PC-9 (cell line): ENCODE measurements at regions not wholly inside any gene's neighbourhood (a gene's known extent, or its start where the extent isn't known, plus 50 kb on each side); places are given as distances from the start of the nearest gene placed in this dataset.

ENCODE experiments used
- BruUV-seq: library from RNA; stranded (reverse); fragments of 400-500 nt; replicated peaks from 2 replicates; lab custom pipeline; 2021; lab: Mats Ljungman, UMichigan
- CTCF ChIA-PET: fragments of 300-600 bp; sonication (Branson Sonifier 250); formaldehyde crosslinking; loops from one replicate; lab custom pipeline; 2022; ENCODE audit warnings: antibody characterized with exemption; lab: Charles Lee
- POLR2A ChIA-PET: fragments of 300-600 bp; sonication (Branson Sonifier 250); formaldehyde crosslinking; loops from one replicate; lab custom pipeline; 2022; ENCODE audit warnings: antibody characterized with exemption; ENCODE audit not compliant: unreplicated experiment; lab: Charles Lee
- DNase-seq, 2 experiments: peaks; one replicate each; pipeline versions ENCODE4 v3.0.0 to v3.0.0-alpha.2; 2015 to 2022; ENCODE audit warnings: mixed read lengths in 1 of 2
- H2AFZ ChIP-seq: fragments of 200-600 bp; sonication (generic); 2 replicates; pipeline ENCODE4 v1.8.1; 2017; ENCODE audit warnings: antibody characterized with exemption
- H3F3A ChIP-seq: fragments of 200-600 bp; sonication (generic); 2 replicates; pipeline ENCODE4 v1.8.1; 2017; ENCODE audit warnings: antibody characterized with exemption, mild to moderate bottlenecking, low read depth; ENCODE audit not compliant: insufficient read depth
- H3K27ac ChIP-seq: fragments of 200-600 bp; sonication (generic); 2 replicates; pipeline ENCODE4 v1.6.1; 2016; ENCODE audit warnings: mixed run types
- H3K27me3 ChIP-seq: fragments of 200-600 bp; sonication (generic); 2 replicates; pipeline ENCODE4 v1.6.1; 2016; ENCODE audit warnings: low read depth, mixed run types; ENCODE audit not compliant: insufficient read depth
- H3K36me3 ChIP-seq: fragments of 200-600 bp; sonication (generic); 2 replicates; pipeline ENCODE4 v1.6.1; 2016; ENCODE audit warnings: low read depth, mixed run types
- H3K4me1 ChIP-seq: fragments of 200-600 bp; sonication (generic); replicated peaks from 2 replicates; pipeline ENCODE4 v1.6.1; 2016; ENCODE audit warnings: mixed run types; ENCODE audit not compliant: insufficient read depth
- H3K4me2 ChIP-seq: fragments of 200-600 bp; sonication (generic); 2 replicates; pipeline ENCODE4 v1.6.1; 2017; ENCODE audit warnings: mixed run types
- H3K4me3 ChIP-seq: fragments of 200-600 bp; sonication (generic); 2 replicates; pipeline ENCODE4 v1.6.1; 2016; ENCODE audit warnings: mixed run types
- H3K79me2 ChIP-seq: fragments of 200-600 bp; sonication (generic); 2 replicates; pipeline ENCODE4 v1.6.1; 2017; ENCODE audit warnings: low read depth, mixed run types
- H3K9me2 ChIP-seq: fragments of 200-600 bp; sonication (generic); 2 replicates; pipeline ENCODE4 v1.8.1; 2017; ENCODE audit warnings: mild to moderate bottlenecking; ENCODE audit not compliant: insufficient read depth
- H3K9me3 ChIP-seq: fragments of 200-600 bp; sonication (generic); 2 replicates; pipeline ENCODE4 v1.8.1; 2016; ENCODE audit warnings: low read depth; ENCODE audit not compliant: insufficient read depth
- H4K20me1 ChIP-seq: fragments of 200-600 bp; sonication (generic); 2 replicates; pipeline ENCODE4 v1.8.1; 2017; ENCODE audit not compliant: insufficient read depth
- CTCF ChIP-seq: fragments of 200-600 bp; sonication (generic); conservative IDR thresholded peaks from 2 replicates; pipeline ENCODE4 v1.6.1; 2017; ENCODE audit warnings: mixed run types, antibody characterized with exemption, mild to moderate bottlenecking, moderate library complexity
- EZH2 ChIP-seq: fragments of 200-600 bp; sonication (generic); IDR thresholded peaks from 2 replicates; pipeline ENCODE4 v1.8.0; 2017; ENCODE audit warnings: antibody characterized with exemption, low read depth
- intact Hi-C: fragments of 100-400 bp; cut with micrococcal nuclease; formaldehyde crosslinking; loops from one replicate; pipeline ENCODE4 v1.10.0; 2022; ENCODE audit not compliant: unreplicated experiment

- Histone ChIP-seq H3K27me3 (peaks cover 92% of the 10 kb centered on the region), H3K36me3 (no peaks in the 10 kb centered on the region), H3F3A (no peaks in the 10 kb centered on the region), H2AFZ (no peak overlapping the region), H4K20me1 (no peaks in the 10 kb centered on the region; the same call in 1 of the 2 replicates), H3K4me2 (no peak overlapping the region), H3K79me2 (no peaks in the 10 kb centered on the region), H3K27ac (no peak overlapping the region), H3K4me1 (no peaks in the 10 kb centered on the region), H3K4me3 (no peak overlapping the region), H3K9me3 (no peaks in the 10 kb centered on the region), H3K9me2 (no peaks in the 10 kb centered on the region; the same call in 1 of the 2 replicates)
- ChIA-PET CTCF (no interaction called here), POLR2A (no interaction called here)
- BruUV-seq, result no TSS peak
- no peak for TF ChIP-seq EZH2
- TF ChIP-seq CTCF, result no peak
- intact Hi-C loops, result no loop called here
- no peak for DNase-seq
These were observed 211.1 kb upstream of the CADM1 start for GRCh38 chr11:115715251-115715770.

- intact Hi-C loops, result no loop called here
- Histone ChIP-seq H3K9me2 (no peaks in the 10 kb centered on the region; the same call in 1 of the 2 replicates), H3K79me2 (no peaks in the 10 kb centered on the region), H3F3A (no peaks in the 10 kb centered on the region), H3K4me1 (no peaks in the 10 kb centered on the region), H3K4me3 (no peak overlapping the region), H3K4me2 (no peak overlapping the region), H4K20me1 (no peaks in the 10 kb centered on the region; the same call in 1 of the 2 replicates), H3K27ac (no peak overlapping the region), H3K9me3 (no peaks in the 10 kb centered on the region), H3K27me3 (peaks cover 83% of the 10 kb centered on the region), H3K36me3 (no peaks in the 10 kb centered on the region), H2AFZ (no peak overlapping the region)
- TF ChIP-seq CTCF (no peak), EZH2 (no peak)
- POLR2A ChIA-PET, result no interaction called here
- CTCF ChIA-PET, result interaction anchor here (0.7 kb wide), 1 partner anchor 1251 kb away, joined by 3 read pairs; no protein-coding TSS in a partner anchor
- DNase-seq, result no peak
- BruUV-seq, result no TSS peak
These were observed 208.1 kb upstream of the CADM1 start for GRCh38 chr11:115712296-115712695.

- H3K36me3 ChIP-seq, result no peaks in the 10 kb centered on the region
- ChIA-PET POLR2A (no interaction called here), CTCF (no interaction called here)
- TF ChIP-seq EZH2 (no peak), CTCF (no peak)
- H4K20me1 ChIP-seq, result no peaks in the 10 kb centered on the region; the same call in 1 of the 2 replicates
- no peaks in the 10 kb centered on the region for H3K4me1 ChIP-seq
- H3K9me3 ChIP-seq, result no peaks in the 10 kb centered on the region
- H3K9me2 ChIP-seq, result no peaks in the 10 kb centered on the region; the same call in 1 of the 2 replicates
- peaks cover 70% of the 10 kb centered on the region for H3K27me3 ChIP-seq
- BruUV-seq, result no TSS peak
- H3F3A ChIP-seq, result no peaks in the 10 kb centered on the region
- no peaks in the 10 kb centered on the region for H3K79me2 ChIP-seq
- intact Hi-C loops, result no loop called here
- H2AFZ ChIP-seq, result no peak overlapping the region
- H3K4me2 ChIP-seq, result no peak overlapping the region
- no peak for DNase-seq
- no peak overlapping the region for H3K27ac ChIP-seq
- H3K4me3 ChIP-seq, result no peak overlapping the region
These were observed 206.8 kb upstream of the CADM1 start for GRCh38 chr11:115710980-115711379.
